HL-60 (cell line): ENCODE measurements at regions not wholly inside any gene's neighbourhood (a gene's known extent, or its start where the extent isn't known, plus 50 kb on each side); places are given as distances from the start of the nearest gene placed in this dataset.

Source experiments
- CTCF ChIP-seq: IDR thresholded peaks from one replicate; pipeline ENCODE4 v1.5.1; 2011; ENCODE audit warnings: low read length, control low read depth, inconsistent platforms; ENCODE audit not compliant: insufficient read depth
- GABPA ChIP-seq: IDR thresholded peaks from 2 replicates; pipeline ENCODE4 v1.6.1; 2012; ENCODE audit warnings: low read depth
- POLR2AphosphoS5 ChIP-seq: IDR thresholded peaks from 2 replicates; pipeline ENCODE4 v1.6.1; 2012; ENCODE audit warnings: low read depth
- REST ChIP-seq: IDR thresholded peaks from 2 replicates; pipeline ENCODE4 v1.6.1; 2012; ENCODE audit warnings: low read depth; ENCODE audit not compliant: insufficient replicate concordance
- SPI1 ChIP-seq: IDR thresholded peaks from 2 replicates; pipeline ENCODE4 v1.6.1; 2012; ENCODE audit warnings: low read depth, mild to moderate bottlenecking, borderline replicate concordance

GRCh38 chr5:54401515-54401914 is 54.0 kb upstream of the HSPB3 start:
- no peak for TF ChIP-seq CTCF
- TF ChIP-seq POLR2AphosphoS5, result no peak
- TF ChIP-seq REST, result no peak
- TF ChIP-seq GABPA, result no peak
- TF ChIP-seq SPI1, result no peak
